ENCODE measurements at regions not wholly inside any gene's neighbourhood (a gene's known extent, or its start where the extent isn't known, plus 50 kb on each side); places are given as distances from the start of the nearest gene placed in this dataset.
"Not testable (repeated sequence)": the region's sequence is repeated elsewhere in the genome, so short reads cannot be mapped to it uniquely, and the experiment has no call there.

GRCh38 chr2:91599000-91599399 is 2907.5 kb downstream of the RPIA start:
- H3K27ac ChIP-seq (ENCODE audit: insufficient read depth in 1 of 2, low read depth in 1 of 2, low read length in 2 of 2, poor library complexity in 1 of 2, severe bottlenecking in 2 of 2); POLR2A ChIA-PET; H3K36me3 ChIP-seq (ENCODE audit: control insufficient read depth in 4 of 4, insufficient read depth in 4 of 4, low read length in 3 of 4); H3K4me1 ChIP-seq (ENCODE audit: control extremely low read depth in 1 of 4, control insufficient read depth in 4 of 4, insufficient read depth in 4 of 4, low read length in 3 of 4); H3K4me3 ChIP-seq (ENCODE audit: control insufficient read depth in 1 of 7, extremely low read depth in 1 of 7, insufficient read depth in 4 of 7, low read depth in 2 of 7, low read length in 6 of 7); DNase-seq; H3K9me3 ChIP-seq (ENCODE audit: control extremely low read depth in 1 of 5, control insufficient read depth in 4 of 5, insufficient read depth in 2 of 5, low read depth in 1 of 5, low read length in 4 of 5); CTCF ChIA-PET; H3K27me3 ChIP-seq (replicated peaks in 2 of 5; ENCODE audit: control insufficient read depth in 4 of 5, insufficient read depth in 5 of 5, low read length in 4 of 5): not testable (repeated sequence)
- WGBS (ENCODE audit: insufficient coverage): 93% methylated on average over 4 of the region's 6 CpGs

- CTCF ChIA-PET; H3K27ac ChIP-seq (ENCODE audit: insufficient read depth in 1 of 2, low read depth in 1 of 2, low read length in 2 of 2, poor library complexity in 1 of 2, severe bottlenecking in 2 of 2); H3K27me3 ChIP-seq (replicated peaks in 2 of 5; ENCODE audit: control insufficient read depth in 4 of 5, insufficient read depth in 5 of 5, low read length in 4 of 5); H3K4me3 ChIP-seq (ENCODE audit: control insufficient read depth in 1 of 7, extremely low read depth in 1 of 7, insufficient read depth in 4 of 7, low read depth in 2 of 7, low read length in 6 of 7); H3K9me3 ChIP-seq (ENCODE audit: control extremely low read depth in 1 of 5, control insufficient read depth in 4 of 5, insufficient read depth in 2 of 5, low read depth in 1 of 5, low read length in 4 of 5); DNase-seq; H3K4me1 ChIP-seq (ENCODE audit: control extremely low read depth in 1 of 4, control insufficient read depth in 4 of 4, insufficient read depth in 4 of 4, low read length in 3 of 4); POLR2A ChIA-PET; H3K36me3 ChIP-seq (ENCODE audit: control insufficient read depth in 4 of 4, insufficient read depth in 4 of 4, low read length in 3 of 4): not testable (repeated sequence)
- 82% methylated on average over 1 of the region's 1 CpG for WGBS (ENCODE audit: insufficient coverage)
Observed at GRCh38 chr2:91602860-91603259, 2911.4 kb downstream of the RPIA start.

DNA sequence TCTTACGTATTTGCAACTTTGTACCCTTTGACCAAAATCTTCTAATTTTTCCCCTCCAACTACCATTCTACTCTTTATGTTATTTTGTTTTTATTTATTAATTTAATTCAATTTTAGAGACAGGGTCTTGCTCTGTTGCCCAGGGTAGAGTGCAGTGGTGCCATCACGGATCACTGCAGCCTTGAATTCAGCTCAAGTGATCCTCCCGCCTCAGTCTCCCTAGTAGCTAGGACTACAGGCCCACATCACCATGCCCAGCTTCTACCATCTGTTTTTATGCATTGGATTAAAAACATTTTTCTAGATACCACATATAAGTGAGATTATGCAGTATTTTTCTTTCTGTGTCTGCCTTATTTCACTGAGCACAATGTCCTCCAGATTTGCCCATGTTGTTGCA is 2912.5 kb downstream of the RPIA start:
- CTCF ChIA-PET; H3K4me3 ChIP-seq (ENCODE audit: control insufficient read depth in 1 of 7, extremely low read depth in 1 of 7, insufficient read depth in 4 of 7, low read depth in 2 of 7, low read length in 6 of 7); H3K36me3 ChIP-seq (ENCODE audit: control insufficient read depth in 4 of 4, insufficient read depth in 4 of 4, low read length in 3 of 4); H3K4me1 ChIP-seq (ENCODE audit: control extremely low read depth in 1 of 4, control insufficient read depth in 4 of 4, insufficient read depth in 4 of 4, low read length in 3 of 4); POLR2A ChIA-PET; H3K27me3 ChIP-seq (replicated peaks in 2 of 5; ENCODE audit: control insufficient read depth in 4 of 5, insufficient read depth in 5 of 5, low read length in 4 of 5); H3K9me3 ChIP-seq (ENCODE audit: control extremely low read depth in 1 of 5, control insufficient read depth in 4 of 5, insufficient read depth in 2 of 5, low read depth in 1 of 5, low read length in 4 of 5); H3K27ac ChIP-seq (ENCODE audit: insufficient read depth in 1 of 2, low read depth in 1 of 2, low read length in 2 of 2, poor library complexity in 1 of 2, severe bottlenecking in 2 of 2); DNase-seq: not testable (repeated sequence)
- 60% methylated on average over 1 of the region's 3 CpGs for WGBS (ENCODE audit: insufficient coverage)

DNA sequence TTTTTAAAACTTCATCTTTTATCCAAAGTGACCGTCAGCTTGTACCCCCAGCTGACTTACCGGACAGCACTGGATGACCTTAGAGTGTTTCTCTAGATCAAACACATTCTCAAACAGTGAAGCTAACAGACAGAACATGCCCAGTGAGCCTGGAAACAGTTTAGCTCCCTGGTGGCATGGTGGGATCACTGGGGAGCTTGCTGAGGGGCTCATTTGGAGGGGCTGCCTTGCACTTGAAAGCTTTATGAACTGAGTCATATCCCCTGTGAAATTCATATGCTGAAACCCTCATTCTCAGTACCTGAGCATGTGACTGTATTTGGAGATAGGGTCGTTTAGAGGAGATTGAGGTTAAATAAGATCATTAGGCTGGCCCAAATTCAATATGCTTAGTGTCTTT is 2913.2 kb downstream of the RPIA start:
- H3K4me1 ChIP-seq (ENCODE audit: control extremely low read depth in 1 of 4, control insufficient read depth in 4 of 4, insufficient read depth in 4 of 4, low read length in 3 of 4); CTCF ChIA-PET; H3K9me3 ChIP-seq (ENCODE audit: control extremely low read depth in 1 of 5, control insufficient read depth in 4 of 5, insufficient read depth in 2 of 5, low read depth in 1 of 5, low read length in 4 of 5); H3K27me3 ChIP-seq (replicated peaks in 2 of 5; ENCODE audit: control insufficient read depth in 4 of 5, insufficient read depth in 5 of 5, low read length in 4 of 5); DNase-seq; H3K36me3 ChIP-seq (ENCODE audit: control insufficient read depth in 4 of 4, insufficient read depth in 4 of 4, low read length in 3 of 4); H3K4me3 ChIP-seq (ENCODE audit: control insufficient read depth in 1 of 7, extremely low read depth in 1 of 7, insufficient read depth in 4 of 7, low read depth in 2 of 7, low read length in 6 of 7); POLR2A ChIA-PET; H3K27ac ChIP-seq (ENCODE audit: insufficient read depth in 1 of 2, low read depth in 1 of 2, low read length in 2 of 2, poor library complexity in 1 of 2, severe bottlenecking in 2 of 2): not testable (repeated sequence)
- WGBS (ENCODE audit: insufficient coverage): no CpG with 5 or more reads among the region's 3 CpGs

- DNase-seq; H3K27ac ChIP-seq (ENCODE audit: insufficient read depth in 1 of 2, low read depth in 1 of 2, low read length in 2 of 2, poor library complexity in 1 of 2, severe bottlenecking in 2 of 2); H3K4me1 ChIP-seq (ENCODE audit: control extremely low read depth in 1 of 4, control insufficient read depth in 4 of 4, insufficient read depth in 4 of 4, low read length in 3 of 4); CTCF ChIA-PET; H3K36me3 ChIP-seq (ENCODE audit: control insufficient read depth in 4 of 4, insufficient read depth in 4 of 4, low read length in 3 of 4); H3K27me3 ChIP-seq (replicated peaks in 2 of 5; ENCODE audit: control insufficient read depth in 4 of 5, insufficient read depth in 5 of 5, low read length in 4 of 5); POLR2A ChIA-PET; H3K9me3 ChIP-seq (ENCODE audit: control extremely low read depth in 1 of 5, control insufficient read depth in 4 of 5, insufficient read depth in 2 of 5, low read depth in 1 of 5, low read length in 4 of 5); H3K4me3 ChIP-seq (ENCODE audit: control insufficient read depth in 1 of 7, extremely low read depth in 1 of 7, insufficient read depth in 4 of 7, low read depth in 2 of 7, low read length in 6 of 7): not testable (repeated sequence)
- no CpG with 5 or more reads among the region's 7 CpGs for WGBS (ENCODE audit: insufficient coverage)
Observed at GRCh38 chr2:91623739-91624138, 2932.3 kb downstream of the RPIA start.

DNA sequence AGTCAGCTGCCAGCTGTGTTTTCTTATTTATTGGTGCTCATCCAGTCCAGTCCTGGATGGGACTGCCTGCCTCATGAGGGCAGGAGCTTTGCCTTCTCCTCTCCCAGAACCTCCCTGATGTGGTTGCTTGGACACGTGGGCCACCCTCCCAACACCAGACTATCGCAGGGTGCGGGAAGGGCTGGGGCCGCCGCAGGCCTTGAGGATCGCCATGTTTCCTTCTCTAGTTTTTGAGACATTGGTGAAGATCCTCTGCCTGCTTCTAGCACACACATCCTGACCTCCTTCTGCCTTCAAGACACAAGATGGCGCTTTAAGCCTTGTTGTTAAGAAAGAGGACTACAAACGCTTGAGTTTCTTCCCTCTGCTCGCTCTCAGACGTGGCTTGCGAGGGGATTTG is 2937.0 kb downstream of the RPIA start:
- POLR2A ChIA-PET; H3K9me3 ChIP-seq (ENCODE audit: control extremely low read depth in 1 of 5, control insufficient read depth in 4 of 5, insufficient read depth in 2 of 5, low read depth in 1 of 5, low read length in 4 of 5); H3K36me3 ChIP-seq (ENCODE audit: control insufficient read depth in 4 of 4, insufficient read depth in 4 of 4, low read length in 3 of 4); H3K27me3 ChIP-seq (replicated peaks in 2 of 5; ENCODE audit: control insufficient read depth in 4 of 5, insufficient read depth in 5 of 5, low read length in 4 of 5); H3K4me1 ChIP-seq (ENCODE audit: control extremely low read depth in 1 of 4, control insufficient read depth in 4 of 4, insufficient read depth in 4 of 4, low read length in 3 of 4); H3K4me3 ChIP-seq (ENCODE audit: control insufficient read depth in 1 of 7, extremely low read depth in 1 of 7, insufficient read depth in 4 of 7, low read depth in 2 of 7, low read length in 6 of 7); DNase-seq; H3K27ac ChIP-seq (ENCODE audit: insufficient read depth in 1 of 2, low read depth in 1 of 2, low read length in 2 of 2, poor library complexity in 1 of 2, severe bottlenecking in 2 of 2); CTCF ChIA-PET: not testable (repeated sequence)
- no CpG with 5 or more reads among the region's 11 CpGs for WGBS (ENCODE audit: insufficient coverage)

DNA sequence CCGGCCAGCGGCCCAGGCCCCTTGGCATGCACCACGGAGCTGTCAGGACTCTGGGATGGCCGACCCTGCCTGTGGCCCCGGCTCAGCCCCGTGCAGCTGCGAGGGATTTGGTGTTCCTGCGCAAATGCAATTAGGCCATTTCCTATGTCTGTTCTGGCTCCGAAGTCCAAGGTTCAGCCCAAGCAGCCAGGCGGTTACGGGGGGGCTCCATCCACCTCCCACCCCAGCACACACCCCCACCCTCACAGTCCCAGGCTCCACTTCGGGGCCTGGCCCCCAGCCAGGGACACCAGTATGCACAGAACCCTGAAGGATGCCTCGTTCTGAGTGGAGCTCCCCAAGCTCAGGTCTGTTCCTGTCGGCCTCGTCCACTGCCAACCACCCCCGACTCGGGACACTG is 2965.7 kb downstream of the RPIA start:
- H3K4me1 ChIP-seq (ENCODE audit: control extremely low read depth in 1 of 4, control insufficient read depth in 4 of 4, insufficient read depth in 4 of 4, low read length in 3 of 4); H3K36me3 ChIP-seq (ENCODE audit: control insufficient read depth in 4 of 4, insufficient read depth in 4 of 4, low read length in 3 of 4); POLR2A ChIA-PET; DNase-seq; CTCF ChIA-PET; H3K27ac ChIP-seq (ENCODE audit: insufficient read depth in 1 of 2, low read depth in 1 of 2, low read length in 2 of 2, poor library complexity in 1 of 2, severe bottlenecking in 2 of 2); H3K4me3 ChIP-seq (ENCODE audit: control insufficient read depth in 1 of 7, extremely low read depth in 1 of 7, insufficient read depth in 4 of 7, low read depth in 2 of 7, low read length in 6 of 7); H3K27me3 ChIP-seq (replicated peaks in 2 of 5; ENCODE audit: control insufficient read depth in 4 of 5, insufficient read depth in 5 of 5, low read length in 4 of 5); H3K9me3 ChIP-seq (ENCODE audit: control extremely low read depth in 1 of 5, control insufficient read depth in 4 of 5, insufficient read depth in 2 of 5, low read depth in 1 of 5, low read length in 4 of 5): not testable (repeated sequence)
- no CpG with 5 or more reads among the region's 17 CpGs for WGBS (ENCODE audit: insufficient coverage)

DNA sequence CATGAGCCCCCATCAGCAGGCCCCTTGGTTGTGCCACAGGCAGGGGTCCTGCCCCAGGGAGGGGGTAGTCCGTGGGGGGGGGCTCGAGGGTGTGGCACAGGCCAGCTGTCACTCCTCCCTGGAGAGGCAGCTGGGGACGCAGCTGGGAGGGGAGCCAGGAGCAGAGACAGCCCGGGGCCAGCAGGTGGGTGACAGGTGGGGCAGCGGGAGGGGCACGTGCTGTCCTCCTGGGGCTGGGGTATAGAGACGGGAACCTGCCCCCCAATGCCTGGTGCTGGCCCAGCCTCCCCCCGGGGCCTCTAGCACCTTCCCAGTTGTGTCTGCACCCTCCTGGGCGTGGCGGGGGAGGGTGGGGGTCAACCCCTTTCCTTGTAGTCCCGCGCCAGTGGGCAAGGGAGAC is 2966.9 kb downstream of the RPIA start:
- H3K4me3 ChIP-seq (ENCODE audit: control insufficient read depth in 1 of 7, extremely low read depth in 1 of 7, insufficient read depth in 4 of 7, low read depth in 2 of 7, low read length in 6 of 7); POLR2A ChIA-PET; H3K9me3 ChIP-seq (ENCODE audit: control extremely low read depth in 1 of 5, control insufficient read depth in 4 of 5, insufficient read depth in 2 of 5, low read depth in 1 of 5, low read length in 4 of 5); H3K27me3 ChIP-seq (replicated peaks in 2 of 5; ENCODE audit: control insufficient read depth in 4 of 5, insufficient read depth in 5 of 5, low read length in 4 of 5); H3K36me3 ChIP-seq (ENCODE audit: control insufficient read depth in 4 of 4, insufficient read depth in 4 of 4, low read length in 3 of 4); H3K4me1 ChIP-seq (ENCODE audit: control extremely low read depth in 1 of 4, control insufficient read depth in 4 of 4, insufficient read depth in 4 of 4, low read length in 3 of 4); CTCF ChIA-PET; H3K27ac ChIP-seq (ENCODE audit: insufficient read depth in 1 of 2, low read depth in 1 of 2, low read length in 2 of 2, poor library complexity in 1 of 2, severe bottlenecking in 2 of 2); DNase-seq: not testable (repeated sequence)
- 87% methylated on average over 3 of the region's 12 CpGs for WGBS (ENCODE audit: insufficient coverage)

Measured in common myeloid progenitor, CD34-positive (primary cell).